Uterus (tissue), 2 donors: ENCODE measurements at regions not wholly inside any gene's neighbourhood (a gene's known extent, or its start where the extent isn't known, plus 50 kb on each side); places are given as distances from the start of the nearest gene placed in this dataset.

Experiments
- CTCF ChIP-seq, 4 experiments: fragments of 200-600 bp in 2 of 4; fragments of 450-650 bp in 2 of 4; sonication (generic) in 2 of 4; IDR thresholded peaks; one replicate each; pipeline ENCODE4 v1.5.1; 2016 to 2019; ENCODE audit warnings: antibody characterized with exemption in 4 of 4, mild to moderate bottlenecking in 2 of 4, moderate library complexity in 1 of 4
- POLR2A ChIP-seq, 2 donors: fragments of 450-650 bp; IDR thresholded peaks; one replicate each; pipeline ENCODE4 v1.6.1; 2016; ENCODE audit warnings: antibody characterized with exemption in 2 of 2, mild to moderate bottlenecking in 1 of 2, moderate library complexity in 1 of 2

GRCh38 chr5:145510324-145510723, 324.8 kb downstream of the PRELID2 start:
- TF ChIP-seq CTCF (IDR thresholded peaks at IDR 0.05) (no peak), POLR2A (IDR thresholded peaks at IDR 0.05) (no peak)
